Ammon's horn (tissue), 1 donor: ENCODE measurements at regions not wholly inside any gene's neighbourhood (a gene's known extent, or its start where the extent isn't known, plus 50 kb on each side); places are given as distances from the start of the nearest gene placed in this dataset.
A peak's percentile ranks its signal among the peaks of the same experiment; 100 is the strongest.

Experiments used
- DNase-seq: peaks from one replicate; pipeline ENCODE4 v3.0.0-alpha.2; 2016; ENCODE audit warnings: low spot score

GRCh38 chr21:14869984-14870852 is 194.6 kb downstream of the NRIP1 start:
- DNase-seq, result no peak

GRCh38 chr21:14866859-14867765 is 197.7 kb downstream of the NRIP1 start:
- DNase-seq, result no peak

GRCh38 chr21:14864211-14865021 is 200.4 kb downstream of the NRIP1 start:
- peak; percentile 91 for DNase-seq

- peak; percentile 16 for DNase-seq
Measured at GRCh38 chr21:14863745-14864210, 201.0 kb downstream of the NRIP1 start.

- DNase-seq, result no peak
Measured at GRCh38 chr21:14862794-14863720, 201.7 kb downstream of the NRIP1 start.

GRCh38 chr21:14858311-14858710 is 206.5 kb downstream of the NRIP1 start:
- no peak for DNase-seq

GRCh38 chr21:14857529-14857928 is 207.3 kb downstream of the NRIP1 start:
- DNase-seq, result no peak

- no peak for DNase-seq
Measured at GRCh38 chr21:14850394-14850793, 214.4 kb downstream of the NRIP1 start.

- no peak for DNase-seq
Measured at GRCh38 chr21:14846621-14847020, 218.2 kb downstream of the NRIP1 start.

GRCh38 chr21:14844001-14844400 is 220.8 kb downstream of the NRIP1 start:
- no peak for DNase-seq

- no peak for DNase-seq
Measured at GRCh38 chr21:14842601-14843000, 222.2 kb downstream of the NRIP1 start.

GRCh38 chr21:14841511-14842472 is 223.0 kb downstream of the NRIP1 start:
- no peak for DNase-seq

- no peak for DNase-seq
Measured at GRCh38 chr21:14838400-14838799, 226.4 kb downstream of the NRIP1 start.

GRCh38 chr21:14836950-14837349 is 227.8 kb downstream of the NRIP1 start:
- DNase-seq, result no peak

- DNase-seq, result no peak
Measured at GRCh38 chr21:14833666-14834351, 231.0 kb downstream of the NRIP1 start.

- no peak for DNase-seq
Measured at GRCh38 chr21:14833241-14833640, 231.6 kb downstream of the NRIP1 start.

- no peak for DNase-seq
Measured at GRCh38 chr21:14830307-14830706, 234.5 kb downstream of the NRIP1 start.

GRCh38 chr21:14829685-14830084 is 235.1 kb downstream of the NRIP1 start:
- DNase-seq, result no peak

GRCh38 chr21:14827468-14827867 is 237.3 kb downstream of the NRIP1 start:
- no peak for DNase-seq
